ENCODE measurements at regions not wholly inside any gene's neighbourhood (a gene's known extent, or its start where the extent isn't known, plus 50 kb on each side); places are given as distances from the start of the nearest gene placed in this dataset.
A peak's percentile ranks its signal among the peaks of the same experiment; 100 is the strongest.

DNA sequence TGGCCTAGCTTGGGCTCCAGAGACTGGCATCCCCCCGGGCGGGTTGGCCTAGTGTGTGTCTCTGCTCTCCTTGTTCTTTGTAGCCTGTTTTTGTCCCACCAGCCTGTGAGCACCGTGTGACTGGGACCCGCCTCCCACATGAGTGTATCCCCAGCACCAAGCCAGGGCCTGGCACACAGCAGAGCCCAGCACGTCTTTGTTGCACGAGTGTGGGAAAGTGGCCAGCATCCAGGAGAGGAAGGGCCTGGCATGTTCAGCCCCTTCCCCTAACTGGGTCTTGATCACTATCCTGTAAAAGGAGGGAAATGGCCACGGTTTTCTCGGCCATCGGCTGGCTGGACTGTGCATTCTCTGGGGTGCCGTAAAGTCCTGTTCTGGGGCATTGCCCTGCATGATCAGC, 290.1 kb downstream of the BMP7 start:
- DNase-seq, result no peak

DNA sequence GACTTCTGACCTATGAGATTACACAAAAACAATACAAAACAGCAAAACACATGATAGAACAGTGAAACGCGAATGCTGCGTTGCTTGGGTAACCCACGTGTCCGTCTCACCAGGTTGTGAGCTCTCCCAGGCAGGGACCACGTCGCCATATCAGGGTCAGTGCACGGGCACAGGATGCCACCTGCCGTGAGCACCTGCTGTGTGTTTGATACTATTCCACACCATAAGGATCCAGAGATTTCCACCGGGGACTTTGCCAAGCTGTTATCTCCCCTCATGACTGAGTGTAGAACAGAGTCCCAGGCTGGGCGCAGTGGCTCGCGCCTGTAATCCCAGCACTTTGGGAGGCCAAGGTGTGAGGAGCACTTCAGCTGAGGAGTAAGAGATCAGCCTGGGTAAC, 288.0 kb downstream of the BMP7 start:
- no peak for DNase-seq

GRCh38 chr20:56979125-56979524, 287.3 kb downstream of the BMP7 start:
- DNase-seq, result no peak

DNA sequence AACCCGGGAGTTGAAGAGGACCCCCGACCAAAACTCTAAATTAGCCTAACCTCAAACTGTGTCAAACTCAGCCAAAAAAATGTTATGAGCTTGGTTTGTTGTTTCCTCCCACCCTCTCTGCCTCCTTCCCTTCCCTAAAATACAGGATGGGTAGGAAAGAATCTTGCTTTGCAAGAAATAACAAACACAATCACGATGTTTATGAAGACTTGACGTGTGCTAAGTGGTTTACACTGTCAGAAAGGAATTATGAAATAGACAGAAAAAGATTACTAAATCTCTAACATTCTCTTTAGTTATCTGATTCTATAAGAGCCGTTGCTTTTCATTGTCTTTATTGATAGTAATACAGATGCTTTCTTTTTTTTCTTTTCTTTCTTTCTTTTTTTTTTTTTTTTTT, 285.1 kb downstream of the BMP7 start:
- DNase-seq, result no peak

- DNase-seq, result no peak
These were observed 282.6 kb downstream of the BMP7 start for GRCh38 chr20:56983813-56984212.

GRCh38 chr20:56985066-56985685, 281.3 kb downstream of the BMP7 start:
- no peak for DNase-seq

DNA sequence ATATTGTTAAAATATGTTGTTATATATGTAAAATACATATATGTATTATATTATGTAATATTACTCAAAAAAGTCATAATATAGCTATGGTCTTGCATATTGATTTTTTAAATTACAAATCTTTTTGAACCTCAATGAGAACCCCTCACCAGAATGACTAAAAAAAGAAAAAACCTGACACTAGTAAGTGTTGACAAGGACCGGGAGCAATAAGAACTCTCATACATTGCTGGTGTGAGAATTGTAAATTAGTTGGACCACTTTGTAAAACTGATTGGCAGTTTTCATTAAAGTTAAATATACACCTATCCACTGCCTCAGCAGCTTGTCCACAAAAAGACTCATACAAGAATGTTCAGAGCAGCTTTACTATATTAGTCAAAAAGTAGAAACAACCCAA, 280.0 kb downstream of the BMP7 start:
- DNase-seq, result no peak

DNA sequence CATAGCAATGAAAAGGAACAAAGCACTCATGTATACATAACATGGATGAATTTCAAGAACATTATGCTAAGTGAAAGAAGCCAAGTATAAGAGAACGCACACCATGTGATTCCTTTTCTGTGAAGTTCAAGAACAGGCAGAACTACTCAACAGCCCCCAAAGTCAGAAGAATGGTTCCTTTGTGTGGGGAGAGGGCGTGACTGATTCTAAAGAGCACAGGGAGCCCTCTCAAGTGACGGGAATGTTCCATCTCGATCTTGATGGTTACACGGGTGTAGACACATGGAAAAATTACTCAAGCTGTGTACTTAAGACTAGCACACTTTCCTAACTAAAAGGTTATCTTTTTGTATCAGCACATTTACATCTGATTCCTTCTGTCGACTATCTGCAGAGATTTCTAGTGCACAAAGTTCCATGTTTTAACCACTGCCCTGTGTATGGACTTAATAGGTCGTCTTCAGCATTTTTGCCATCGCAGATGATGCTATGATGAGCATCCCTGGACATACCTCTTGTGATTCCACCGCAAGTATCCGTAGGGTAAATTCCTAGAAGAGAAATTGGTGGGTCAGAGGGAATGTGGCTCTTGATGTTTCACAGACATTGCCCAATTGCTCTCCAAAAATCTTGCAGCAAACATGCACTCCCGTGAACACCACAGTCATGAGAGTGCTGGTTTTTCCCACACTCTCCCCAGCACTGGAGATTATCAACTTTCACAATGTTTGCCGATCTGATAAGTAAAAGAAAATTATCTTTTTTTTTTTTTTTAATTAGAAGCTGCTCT, 279.3 kb downstream of the BMP7 start:
- DNase-seq, result no peak

DNA sequence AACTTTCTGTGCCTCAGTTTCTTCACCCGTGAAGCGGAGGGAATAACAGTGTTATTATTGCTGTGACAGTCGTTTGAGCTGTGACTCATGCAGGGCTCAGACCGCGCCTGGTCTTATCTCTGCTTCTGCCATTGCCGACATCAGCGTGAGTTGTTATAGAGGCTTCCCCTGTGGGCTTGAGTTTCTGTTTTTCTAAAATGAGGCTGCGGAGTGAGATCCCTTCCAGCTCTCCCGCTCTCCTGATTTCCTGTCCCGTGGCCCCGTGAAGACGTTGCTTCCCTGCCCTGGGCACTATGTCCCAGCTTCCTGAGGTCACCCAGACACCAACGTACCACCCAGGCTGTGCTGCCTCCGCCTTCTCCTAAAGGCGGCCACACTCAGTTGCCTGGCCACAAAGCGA, 278.5 kb downstream of the BMP7 start:
- no peak for DNase-seq

DNA sequence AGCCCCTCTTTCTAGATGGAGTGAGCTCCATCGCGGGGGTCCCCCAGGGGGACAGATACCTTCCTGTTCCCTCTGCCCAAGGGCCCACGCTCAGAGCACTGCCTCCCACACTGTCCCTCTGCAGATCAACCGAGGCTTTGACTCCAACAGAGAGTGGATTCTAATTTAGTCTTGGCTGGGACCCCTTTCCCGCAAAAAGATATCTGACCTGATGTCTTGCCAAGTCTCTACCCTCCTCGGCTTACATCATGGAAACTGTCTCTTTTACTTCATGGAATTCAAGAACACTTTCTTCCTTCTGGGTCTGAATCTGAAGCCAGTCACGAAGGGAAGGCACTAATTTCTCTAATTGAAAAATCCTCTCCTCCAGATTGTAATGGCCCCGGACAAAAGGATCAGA, 278.0 kb downstream of the BMP7 start:
- no peak for DNase-seq

DNA sequence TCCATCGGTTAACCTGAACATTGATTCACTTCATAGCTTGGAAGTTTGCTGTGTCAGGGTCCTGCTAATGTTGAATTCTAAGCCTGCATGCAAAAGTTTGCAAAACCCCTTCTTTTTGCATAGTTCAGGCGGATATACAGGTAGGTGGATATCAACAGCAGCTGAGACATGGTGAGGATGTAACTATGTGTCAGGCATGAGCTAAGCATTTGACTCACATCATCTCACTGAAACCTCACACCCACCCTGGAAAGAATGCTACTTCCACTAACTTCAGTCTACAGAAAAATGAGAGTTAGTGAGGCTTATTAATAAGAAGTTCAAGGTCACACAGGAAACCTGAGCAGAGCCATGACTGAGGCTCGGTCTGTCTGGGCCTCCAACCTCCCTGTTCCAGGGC, 276.9 kb downstream of the BMP7 start:
- DNase-seq, result no peak

DNA sequence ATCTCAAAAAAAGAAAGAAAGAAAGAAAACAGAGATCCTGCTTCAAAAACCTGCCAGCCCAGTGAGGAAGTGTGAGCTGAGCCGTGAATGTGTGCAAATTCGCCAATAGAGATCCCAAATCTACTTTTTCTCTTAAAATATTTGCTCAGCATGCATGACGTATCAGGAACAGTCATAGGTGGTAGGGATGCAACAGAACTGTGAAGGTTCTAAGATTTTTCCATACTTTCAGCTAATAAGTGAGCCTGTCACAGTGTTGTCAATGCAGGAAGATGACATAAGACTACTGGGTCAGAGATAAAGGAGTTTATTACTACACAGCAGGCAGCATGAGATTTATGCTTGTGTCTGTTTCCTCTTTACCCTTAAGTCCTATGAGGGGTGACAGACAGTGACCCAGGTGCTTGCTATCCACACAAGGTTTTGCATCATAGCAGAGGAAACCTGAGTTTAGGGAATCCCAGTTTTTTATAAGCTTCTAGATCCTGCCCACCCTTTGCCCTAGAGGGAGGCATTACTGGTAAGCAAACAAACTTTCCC, 273.4 kb downstream of the BMP7 start:
- no peak for DNase-seq

- DNase-seq, result no peak
These were observed 272.4 kb downstream of the BMP7 start for GRCh38 chr20:56994006-56994405.

GRCh38 chr20:56995149-56995548, 271.3 kb downstream of the BMP7 start:
- no peak for DNase-seq

- DNase-seq, result peak; percentile 1
These were observed 270.8 kb downstream of the BMP7 start for GRCh38 chr20:56995635-56996075.

GRCh38 chr20:56996533-56996932, 269.9 kb downstream of the BMP7 start:
- DNase-seq, result no peak

DNA sequence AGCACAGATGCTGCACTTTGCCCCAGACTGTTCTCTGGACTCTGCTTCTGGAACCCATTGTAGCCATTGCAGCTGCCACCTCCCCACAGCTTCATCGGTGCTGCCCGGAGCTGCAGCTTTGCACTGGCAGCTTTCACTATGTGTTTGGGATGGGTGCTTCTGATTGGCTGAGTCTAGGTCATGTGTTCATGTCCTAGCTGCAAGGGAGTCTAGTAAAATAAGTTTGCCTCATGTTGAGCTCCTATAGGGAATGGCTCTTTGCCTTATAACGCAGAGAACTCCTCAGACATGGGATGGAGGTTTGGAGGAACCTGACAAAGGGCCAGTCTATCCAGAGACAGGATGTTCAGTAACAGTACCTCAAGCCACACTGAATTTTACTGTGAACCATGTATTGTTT, 268.0 kb downstream of the BMP7 start:
- no peak for DNase-seq

GRCh38 chr20:57000441-57000968, 265.9 kb downstream of the BMP7 start:
- no peak for DNase-seq

GRCh38 chr20:57001126-57001767, 265.2 kb downstream of the BMP7 start:
- no peak for DNase-seq

GRCh38 chr20:57002066-57002570, 264.3 kb downstream of the BMP7 start:
- DNase-seq, result no peak

DNA sequence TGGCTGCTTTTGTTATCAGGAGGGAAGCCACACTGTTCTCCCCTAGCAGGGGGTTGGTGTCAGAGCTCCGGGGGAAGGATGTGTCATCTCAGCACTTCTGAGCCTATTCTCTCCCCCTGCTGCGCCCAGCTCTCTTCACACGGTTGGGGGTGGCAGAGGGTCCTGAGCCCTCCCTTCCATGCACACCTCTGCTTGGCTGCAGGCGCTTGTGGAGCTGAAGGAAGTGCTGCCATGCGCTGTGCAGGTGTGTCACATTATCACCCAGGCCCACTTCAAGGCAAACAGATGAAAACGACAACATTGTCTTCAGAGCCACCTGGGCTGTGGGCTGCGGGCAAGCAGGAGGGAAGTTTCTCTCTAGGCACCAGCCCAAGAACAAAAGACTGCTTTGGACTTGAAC, 263.4 kb downstream of the BMP7 start:
- no peak for DNase-seq

DNA sequence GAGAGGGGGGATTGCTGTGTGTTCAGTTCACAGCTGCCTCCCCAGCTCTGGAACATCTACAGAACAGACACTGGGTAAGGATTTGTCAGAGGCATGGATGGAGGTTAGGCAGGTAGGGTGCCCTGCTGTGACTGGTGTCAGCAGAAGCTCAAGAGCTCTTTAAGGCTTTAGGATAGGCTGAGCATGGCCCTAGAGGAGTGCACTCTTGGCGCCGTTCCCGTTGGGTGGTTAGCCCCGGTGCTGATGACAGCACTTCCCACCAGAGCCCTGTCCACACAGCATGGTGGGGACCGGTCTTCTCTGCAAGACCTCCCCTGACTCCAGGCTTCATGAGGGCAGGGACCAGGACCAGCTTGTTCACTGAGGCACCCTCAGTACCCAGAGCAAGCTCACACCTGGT, 262.0 kb downstream of the BMP7 start:
- no peak for DNase-seq
